ENCODE measurements at regions not wholly inside any gene's neighbourhood (a gene's known extent, or its start where the extent isn't known, plus 50 kb on each side); places are given as distances from the start of the nearest gene placed in this dataset.

DNA sequence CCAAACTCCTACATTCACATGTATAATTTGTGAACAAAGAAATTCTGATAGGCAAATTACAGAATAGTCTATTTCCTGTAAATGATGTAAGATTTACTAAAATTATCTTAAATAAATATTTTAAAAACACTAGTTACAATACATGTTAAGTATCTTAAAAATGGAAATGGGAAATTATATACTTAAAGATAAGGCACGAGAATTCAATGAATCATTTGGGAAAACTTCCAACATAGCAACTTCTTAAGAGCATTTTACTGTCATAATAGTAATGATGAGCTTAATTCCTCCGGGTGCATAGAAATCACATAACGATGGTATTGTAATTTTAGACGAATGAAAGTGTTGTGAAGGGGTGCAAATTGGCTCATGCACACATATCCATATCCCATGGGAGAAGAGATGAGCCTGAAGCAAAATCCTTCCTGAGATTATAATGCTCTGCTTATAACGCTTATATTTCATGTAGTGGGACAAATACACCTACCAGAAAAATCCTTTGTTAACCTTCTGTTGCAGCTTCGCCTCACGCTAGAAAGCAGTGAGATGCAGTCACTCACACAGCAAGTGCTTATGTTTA lies 873.5 kb downstream of the PDHA2 start:
- TF ChIP-seq, protein P1, sequence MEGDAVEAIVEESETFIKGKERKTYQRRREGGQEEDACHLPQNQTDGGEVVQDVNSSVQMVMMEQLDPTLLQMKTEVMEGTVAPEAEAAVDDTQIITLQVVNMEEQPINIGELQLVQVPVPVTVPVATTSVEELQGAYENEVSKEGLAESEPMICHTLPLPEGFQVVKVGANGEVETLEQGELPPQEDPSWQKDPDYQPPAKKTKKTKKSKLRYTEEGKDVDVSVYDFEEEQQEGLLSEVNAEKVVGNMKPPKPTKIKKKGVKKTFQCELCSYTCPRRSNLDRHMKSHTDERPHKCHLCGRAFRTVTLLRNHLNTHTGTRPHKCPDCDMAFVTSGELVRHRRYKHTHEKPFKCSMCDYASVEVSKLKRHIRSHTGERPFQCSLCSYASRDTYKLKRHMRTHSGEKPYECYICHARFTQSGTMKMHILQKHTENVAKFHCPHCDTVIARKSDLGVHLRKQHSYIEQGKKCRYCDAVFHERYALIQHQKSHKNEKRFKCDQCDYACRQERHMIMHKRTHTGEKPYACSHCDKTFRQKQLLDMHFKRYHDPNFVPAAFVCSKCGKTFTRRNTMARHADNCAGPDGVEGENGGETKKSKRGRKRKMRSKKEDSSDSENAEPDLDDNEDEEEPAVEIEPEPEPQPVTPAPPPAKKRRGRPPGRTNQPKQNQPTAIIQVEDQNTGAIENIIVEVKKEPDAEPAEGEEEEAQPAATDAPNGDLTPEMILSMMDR (IDR thresholded peaks at IDR 0.05): no peak
- TF ChIP-seq, protein P2, sequence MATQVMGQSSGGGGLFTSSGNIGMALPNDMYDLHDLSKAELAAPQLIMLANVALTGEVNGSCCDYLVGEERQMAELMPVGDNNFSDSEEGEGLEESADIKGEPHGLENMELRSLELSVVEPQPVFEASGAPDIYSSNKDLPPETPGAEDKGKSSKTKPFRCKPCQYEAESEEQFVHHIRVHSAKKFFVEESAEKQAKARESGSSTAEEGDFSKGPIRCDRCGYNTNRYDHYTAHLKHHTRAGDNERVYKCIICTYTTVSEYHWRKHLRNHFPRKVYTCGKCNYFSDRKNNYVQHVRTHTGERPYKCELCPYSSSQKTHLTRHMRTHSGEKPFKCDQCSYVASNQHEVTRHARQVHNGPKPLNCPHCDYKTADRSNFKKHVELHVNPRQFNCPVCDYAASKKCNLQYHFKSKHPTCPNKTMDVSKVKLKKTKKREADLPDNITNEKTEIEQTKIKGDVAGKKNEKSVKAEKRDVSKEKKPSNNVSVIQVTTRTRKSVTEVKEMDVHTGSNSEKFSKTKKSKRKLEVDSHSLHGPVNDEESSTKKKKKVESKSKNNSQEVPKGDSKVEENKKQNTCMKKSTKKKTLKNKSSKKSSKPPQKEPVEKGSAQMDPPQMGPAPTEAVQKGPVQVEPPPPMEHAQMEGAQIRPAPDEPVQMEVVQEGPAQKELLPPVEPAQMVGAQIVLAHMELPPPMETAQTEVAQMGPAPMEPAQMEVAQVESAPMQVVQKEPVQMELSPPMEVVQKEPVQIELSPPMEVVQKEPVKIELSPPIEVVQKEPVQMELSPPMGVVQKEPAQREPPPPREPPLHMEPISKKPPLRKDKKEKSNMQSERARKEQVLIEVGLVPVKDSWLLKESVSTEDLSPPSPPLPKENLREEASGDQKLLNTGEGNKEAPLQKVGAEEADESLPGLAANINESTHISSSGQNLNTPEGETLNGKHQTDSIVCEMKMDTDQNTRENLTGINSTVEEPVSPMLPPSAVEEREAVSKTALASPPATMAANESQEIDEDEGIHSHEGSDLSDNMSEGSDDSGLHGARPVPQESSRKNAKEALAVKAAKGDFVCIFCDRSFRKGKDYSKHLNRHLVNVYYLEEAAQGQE (IDR thresholded peaks at IDR 0.05; ENCODE audit: insufficient read depth in 1 of 2, low read depth in 2 of 2, low read length in 1 of 2): no peak
- no peak for TF ChIP-seq POLR2AphosphoS5 (IDR thresholded peaks at IDR 0.05; ENCODE audit: low read depth, low read length)
- no peak for TF ChIP-seq SIN3A (IDR thresholded peaks at IDR 0.05; ENCODE audit: borderline replicate concordance, insufficient read depth, low read depth, low read length)
- TF ChIP-seq TCF7L2 (IDR thresholded peaks at IDR 0.05; ENCODE audit: low read depth, low read length): no peak

Data from Panc1 (cell line).